SK-N-MC (cell line): ENCODE measurements at regions not wholly inside any gene's neighbourhood (a gene's known extent, or its start where the extent isn't known, plus 50 kb on each side); places are given as distances from the start of the nearest gene placed in this dataset.
"Not testable (repeated sequence)": the region's sequence is repeated elsewhere in the genome, so short reads cannot be mapped to it uniquely, and the experiment has no call there.

ENCODE experiments used
- EZH2 ChIP-seq: fragments of 200-600 bp; sonication (generic); IDR thresholded peaks from one replicate; pipeline ENCODE4 v1.6.1; 2017; ENCODE audit warnings: antibody characterized with exemption
- FOXP2 ChIP-seq: optimal IDR thresholded peaks from 2 replicates; pipeline ENCODE3; 2011; ENCODE audit warnings: mild to moderate bottlenecking, moderate library complexity; ENCODE audit not compliant: insufficient read depth; ENCODE audit errors: extremely low read length, control extremely low read depth
- POLR2AphosphoS5 ChIP-seq: IDR thresholded peaks from 2 replicates; pipeline ENCODE4 v1.6.1; 2012; ENCODE audit warnings: mild to moderate bottlenecking, low read depth, low read length, borderline replicate concordance

DNA sequence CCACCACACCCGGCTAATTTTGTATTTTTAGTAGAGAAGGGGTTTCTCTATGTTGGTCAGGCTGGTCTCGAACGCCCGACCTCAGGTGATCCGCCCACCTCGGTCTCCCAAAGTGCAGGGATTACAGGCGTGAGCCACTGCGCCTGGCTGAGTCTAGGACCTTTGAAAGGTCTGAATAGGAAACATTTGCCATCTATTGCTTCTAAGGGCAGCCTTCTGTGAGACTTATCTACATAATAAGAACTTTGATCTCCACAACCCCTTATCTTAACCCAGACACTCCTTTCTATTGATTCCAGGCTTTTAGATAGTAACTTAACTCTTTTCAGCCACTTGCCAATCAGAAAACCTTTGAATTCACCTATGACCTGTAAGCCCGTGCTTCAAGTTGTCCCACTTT is 112.0 kb upstream of the NPY start:
- TF ChIP-seq EZH2, POLR2AphosphoS5, FOXP2: not testable (repeated sequence)
